Fibroblast of the aortic adventitia (primary cell): ENCODE measurements at regions not wholly inside any gene's neighbourhood (a gene's known extent, or its start where the extent isn't known, plus 50 kb on each side); places are given as distances from the start of the nearest gene placed in this dataset.

Source experiments
- DNase-seq: peaks from one replicate; pipeline ENCODE4 v3.0.0-alpha.2; 2010; ENCODE audit warnings: low read depth
- H3K4me3 ChIP-seq: 2 replicates; pipeline ENCODE4 v1.5.1; 2011; ENCODE audit warnings: low read depth, mild to moderate bottlenecking, control low read depth, low read length, moderate library complexity
- TF ChIP-seq, protein P1 (sequence below): IDR thresholded peaks from 2 replicates; pipeline ENCODE4 v1.5.1; 2011; ENCODE audit warnings: mild to moderate bottlenecking, low read length, control low read depth, inconsistent platforms; ENCODE audit not compliant: insufficient read depth

DNA sequence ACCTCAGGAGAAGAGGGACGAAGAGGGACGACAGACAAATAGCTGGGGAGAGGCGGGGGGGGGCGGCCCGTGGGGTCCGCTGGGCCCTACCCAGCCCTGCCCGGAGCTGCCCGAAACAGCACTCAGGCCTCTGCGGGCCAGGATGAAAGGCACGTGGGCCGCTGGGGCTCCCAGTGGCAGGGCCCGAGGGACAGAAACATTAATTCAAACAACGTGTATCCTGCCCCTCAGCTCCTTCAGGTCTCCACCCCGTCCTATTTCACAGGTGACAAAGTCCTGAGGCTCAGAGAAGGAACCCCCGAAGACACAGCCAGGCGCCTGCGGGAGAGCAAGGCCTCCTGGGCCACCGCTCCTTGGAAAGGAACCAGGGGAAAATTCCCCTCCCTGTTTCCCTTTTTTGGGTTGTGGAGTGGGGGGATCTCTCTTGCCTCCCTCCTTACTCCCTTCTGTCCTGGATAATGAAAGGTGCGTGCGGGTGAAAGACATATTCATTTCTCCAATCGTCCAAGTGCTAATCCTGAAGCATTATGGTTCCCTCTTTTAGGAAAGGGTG lies 93.3 kb downstream of the RNASET2 start:
- H3K4me3 ChIP-seq: no peak overlapping the region
- TF ChIP-seq, protein P1, sequence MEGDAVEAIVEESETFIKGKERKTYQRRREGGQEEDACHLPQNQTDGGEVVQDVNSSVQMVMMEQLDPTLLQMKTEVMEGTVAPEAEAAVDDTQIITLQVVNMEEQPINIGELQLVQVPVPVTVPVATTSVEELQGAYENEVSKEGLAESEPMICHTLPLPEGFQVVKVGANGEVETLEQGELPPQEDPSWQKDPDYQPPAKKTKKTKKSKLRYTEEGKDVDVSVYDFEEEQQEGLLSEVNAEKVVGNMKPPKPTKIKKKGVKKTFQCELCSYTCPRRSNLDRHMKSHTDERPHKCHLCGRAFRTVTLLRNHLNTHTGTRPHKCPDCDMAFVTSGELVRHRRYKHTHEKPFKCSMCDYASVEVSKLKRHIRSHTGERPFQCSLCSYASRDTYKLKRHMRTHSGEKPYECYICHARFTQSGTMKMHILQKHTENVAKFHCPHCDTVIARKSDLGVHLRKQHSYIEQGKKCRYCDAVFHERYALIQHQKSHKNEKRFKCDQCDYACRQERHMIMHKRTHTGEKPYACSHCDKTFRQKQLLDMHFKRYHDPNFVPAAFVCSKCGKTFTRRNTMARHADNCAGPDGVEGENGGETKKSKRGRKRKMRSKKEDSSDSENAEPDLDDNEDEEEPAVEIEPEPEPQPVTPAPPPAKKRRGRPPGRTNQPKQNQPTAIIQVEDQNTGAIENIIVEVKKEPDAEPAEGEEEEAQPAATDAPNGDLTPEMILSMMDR: no peak
- DNase-seq: no peak

- peak overlapping the region; percentile 51 for H3K4me3 ChIP-seq
- TF ChIP-seq, protein P1: no peak
- DNase-seq: no peak
Measured at GRCh38 chr6:166862287-166862977, 93.9 kb downstream of the RNASET2 start.

- TF ChIP-seq, protein P1: no peak
- peak overlapping the region; percentile 51 for H3K4me3 ChIP-seq
- DNase-seq: no peak
Measured at GRCh38 chr6:166861961-166862286, 94.4 kb downstream of the RNASET2 start.

DNA sequence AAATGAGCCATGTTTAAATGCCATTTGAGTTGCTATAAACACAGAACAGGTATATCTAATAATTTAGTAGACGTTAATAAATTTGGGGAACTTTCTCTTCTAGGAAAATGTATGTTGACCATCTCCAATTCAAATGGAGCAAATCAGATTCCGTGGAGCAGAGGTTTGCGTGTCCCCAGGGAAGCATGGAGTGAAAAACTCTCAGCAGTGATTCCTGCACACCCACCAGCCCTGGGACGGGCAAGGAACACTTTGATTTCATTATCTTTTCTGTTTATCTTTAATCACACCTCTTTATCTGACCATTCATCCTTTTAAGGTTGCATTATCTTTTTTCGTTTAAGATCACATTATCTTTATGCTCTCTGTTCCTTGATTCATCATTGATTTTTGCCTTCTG lies 95.0 kb downstream of the RNASET2 start:
- DNase-seq: no peak
- TF ChIP-seq, protein P1: no peak
- H3K4me3 ChIP-seq: no peak overlapping the region

DNA sequence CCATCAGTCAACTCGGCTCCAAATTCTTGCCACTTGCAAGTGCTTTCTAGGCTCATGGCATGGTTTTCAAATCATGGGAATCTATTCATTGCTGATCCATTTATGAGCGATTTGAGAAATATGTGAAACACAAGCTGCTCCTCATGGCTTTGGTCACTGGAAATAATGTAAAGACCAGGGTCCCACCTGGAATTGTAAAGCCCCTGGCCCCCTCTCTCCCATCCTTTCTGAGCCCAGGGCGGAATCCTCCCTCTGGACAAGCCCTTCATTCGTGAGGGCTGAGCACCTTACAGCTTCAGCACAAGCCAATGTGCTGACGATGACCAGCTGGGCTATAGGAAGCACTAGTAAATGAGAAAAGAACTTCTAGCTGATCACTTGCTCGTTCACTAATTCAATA lies 96.0 kb downstream of the RNASET2 start:
- no peak overlapping the region for H3K4me3 ChIP-seq
- no peak for DNase-seq
- TF ChIP-seq, protein P1: no peak

DNA sequence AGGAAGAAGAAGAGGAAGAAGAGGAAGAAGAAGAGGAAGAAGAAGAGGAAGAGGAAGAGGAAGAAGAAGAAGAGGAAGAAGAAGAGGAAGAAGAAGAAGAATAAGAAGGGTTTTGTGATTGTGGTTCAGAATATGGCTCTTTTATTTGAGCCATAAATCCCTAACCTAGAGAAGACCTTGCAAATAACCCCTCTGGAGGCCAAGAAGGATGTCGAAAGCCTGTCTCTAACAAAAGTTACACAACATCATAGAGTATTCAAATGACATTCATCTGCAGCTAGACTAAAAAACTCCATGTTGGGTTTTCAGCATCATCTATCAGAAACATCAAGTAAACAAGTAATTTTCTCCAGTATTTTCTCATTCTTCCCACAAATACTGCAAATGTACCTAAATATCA lies 100.9 kb downstream of the RNASET2 start:
- no peak for DNase-seq

More for the DNA sequence above, 100.9 kb downstream of the RNASET2 start:
- TF ChIP-seq, protein P1: no peak
- no peak overlapping the region for H3K4me3 ChIP-seq
